ENCODE measurements at regions not wholly inside any gene's neighbourhood (a gene's known extent, or its start where the extent isn't known, plus 50 kb on each side); places are given as distances from the start of the nearest gene placed in this dataset.

DNA sequence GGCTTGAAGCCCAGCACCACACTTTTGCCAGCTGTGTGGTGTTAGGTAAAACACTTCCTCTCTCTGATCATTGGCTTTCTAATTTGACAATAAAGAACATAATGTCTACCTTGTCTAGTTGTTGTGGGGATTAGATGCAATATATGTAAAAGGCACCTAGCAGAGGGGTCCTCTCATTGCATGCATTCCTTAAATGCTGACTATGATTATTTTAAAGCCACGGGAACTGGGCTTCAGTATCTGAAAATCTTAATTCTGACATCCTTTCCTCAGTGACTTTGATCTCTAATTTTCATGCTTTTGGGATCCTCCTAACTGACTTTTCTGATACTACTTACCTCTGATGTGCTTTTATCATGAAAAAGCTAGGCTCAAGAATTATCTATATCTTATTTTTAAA lies 596.3 kb downstream of the TAFA4 start:
- H3K27ac ChIP-seq (ENCODE audit: insufficient read depth, low read depth, low read length, poor library complexity, severe bottlenecking) = no peak overlapping the region
- H3K4me3 ChIP-seq (ENCODE audit: insufficient read depth, low read depth, low read length) = no peak overlapping the region
- no peaks in the 10 kb centered on the region for H3K9me3 ChIP-seq (ENCODE audit: control insufficient read depth, low read length)
- H3K36me3 ChIP-seq (ENCODE audit: control insufficient read depth, insufficient read depth, low read length) = no peaks in the 10 kb centered on the region
- no peaks in the 10 kb centered on the region for H3K4me1 ChIP-seq (ENCODE audit: control insufficient read depth, insufficient read depth, low read length)
- 88 to 93% methylated on average over 1 of the region's 1 CpG for WGBS, 2 experiments
- no peaks in the 10 kb centered on the region for H3K27me3 ChIP-seq (ENCODE audit: control insufficient read depth, insufficient read depth, low read length, poor library complexity, severe bottlenecking)

- Histone ChIP-seq H3K27ac (ENCODE audit: insufficient read depth, low read depth, low read length, poor library complexity, severe bottlenecking) (no peak overlapping the region), H3K9me3 (ENCODE audit: control insufficient read depth, low read length) (no peaks in the 10 kb centered on the region), H3K4me1 (ENCODE audit: control insufficient read depth, insufficient read depth, low read length) (no peaks in the 10 kb centered on the region), H3K36me3 (ENCODE audit: control insufficient read depth, insufficient read depth, low read length) (no peaks in the 10 kb centered on the region), H3K27me3 (ENCODE audit: control insufficient read depth, insufficient read depth, low read length, poor library complexity, severe bottlenecking) (no peaks in the 10 kb centered on the region), H3K4me3 (ENCODE audit: insufficient read depth, low read depth, low read length) (no peak overlapping the region)
- 89 to 95% methylated on average over 4 of the region's 4 CpGs for WGBS, 2 experiments
Observed at GRCh38 chr3:68334367-68334986, 597.9 kb downstream of the TAFA4 start.

DNA sequence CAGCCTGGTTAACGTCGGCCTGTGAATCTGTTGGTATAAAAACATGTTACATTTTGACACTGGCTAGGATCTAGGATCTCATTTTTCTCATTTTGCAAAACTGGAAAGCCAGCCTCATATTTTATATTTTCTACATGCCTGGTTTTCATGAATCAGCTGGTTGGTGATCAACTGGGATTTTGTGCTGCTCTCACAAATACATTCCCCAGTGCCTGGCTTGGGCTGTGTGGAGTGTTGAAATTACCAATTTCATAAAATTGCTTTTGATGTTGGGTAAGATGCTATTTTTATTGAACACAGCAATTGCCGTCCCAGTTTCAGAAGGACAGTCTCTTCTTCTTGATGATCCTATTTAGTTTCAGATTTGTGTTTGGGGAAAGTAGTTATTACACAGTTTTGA lies 604.3 kb downstream of the TAFA4 start:
- WGBS, 2 experiments = 89 to 96% methylated on average over 3 of the region's 3 CpGs
- H3K36me3 ChIP-seq (ENCODE audit: control insufficient read depth, insufficient read depth, low read length) = no peaks in the 10 kb centered on the region
- no peaks in the 10 kb centered on the region for H3K27me3 ChIP-seq (ENCODE audit: control insufficient read depth, insufficient read depth, low read length, poor library complexity, severe bottlenecking)
- no peaks in the 10 kb centered on the region for H3K4me1 ChIP-seq (ENCODE audit: control insufficient read depth, insufficient read depth, low read length)
- H3K27ac ChIP-seq (ENCODE audit: insufficient read depth, low read depth, low read length, poor library complexity, severe bottlenecking) = no peak overlapping the region
- no peaks in the 10 kb centered on the region for H3K9me3 ChIP-seq (ENCODE audit: control insufficient read depth, low read length)
- H3K4me3 ChIP-seq (ENCODE audit: insufficient read depth, low read depth, low read length) = no peak overlapping the region

- Histone ChIP-seq H3K9me3 (ENCODE audit: control insufficient read depth, low read length) (no peaks in the 10 kb centered on the region), H3K4me3 (ENCODE audit: insufficient read depth, low read depth, low read length) (no peak overlapping the region), H3K27me3 (ENCODE audit: control insufficient read depth, insufficient read depth, low read length, poor library complexity, severe bottlenecking) (no peaks in the 10 kb centered on the region), H3K4me1 (ENCODE audit: control insufficient read depth, insufficient read depth, low read length) (no peaks in the 10 kb centered on the region), H3K27ac (ENCODE audit: insufficient read depth, low read depth, low read length, poor library complexity, severe bottlenecking) (no peak overlapping the region), H3K36me3 (ENCODE audit: control insufficient read depth, insufficient read depth, low read length) (no peaks in the 10 kb centered on the region)
- WGBS, 2 experiments = 100% methylated on average over 1 of the region's 1 CpG
Observed at GRCh38 chr3:68315964-68316363, 616.4 kb downstream of the TAFA4 start.

GRCh38 chr3:68315546-68315945 lies 616.8 kb downstream of the TAFA4 start:
- no peak overlapping the region for H3K27ac ChIP-seq (ENCODE audit: insufficient read depth, low read depth, low read length, poor library complexity, severe bottlenecking)
- WGBS, 2 experiments = 94 to 97% methylated on average over 1 of the region's 1 CpG
- no peaks in the 10 kb centered on the region for H3K36me3 ChIP-seq (ENCODE audit: control insufficient read depth, insufficient read depth, low read length)
- no peaks in the 10 kb centered on the region for H3K27me3 ChIP-seq (ENCODE audit: control insufficient read depth, insufficient read depth, low read length, poor library complexity, severe bottlenecking)
- no peaks in the 10 kb centered on the region for H3K9me3 ChIP-seq (ENCODE audit: control insufficient read depth, low read length)
- no peaks in the 10 kb centered on the region for H3K4me1 ChIP-seq (ENCODE audit: control insufficient read depth, insufficient read depth, low read length)
- H3K4me3 ChIP-seq (ENCODE audit: insufficient read depth, low read depth, low read length) = no peak overlapping the region

GRCh38 chr3:68306571-68306970 lies 625.8 kb downstream of the TAFA4 start:
- 80% methylated on average over 2 of the region's 2 CpGs for WGBS, 2 experiments
- Histone ChIP-seq H3K36me3 (ENCODE audit: control insufficient read depth, insufficient read depth, low read length) (no peaks in the 10 kb centered on the region), H3K4me1 (ENCODE audit: control insufficient read depth, insufficient read depth, low read length) (no peaks in the 10 kb centered on the region), H3K4me3 (ENCODE audit: insufficient read depth, low read depth, low read length) (no peak overlapping the region), H3K9me3 (ENCODE audit: control insufficient read depth, low read length) (no peaks in the 10 kb centered on the region), H3K27me3 (ENCODE audit: control insufficient read depth, insufficient read depth, low read length, poor library complexity, severe bottlenecking) (no peaks in the 10 kb centered on the region), H3K27ac (ENCODE audit: insufficient read depth, low read depth, low read length, poor library complexity, severe bottlenecking) (no peak overlapping the region)

GRCh38 chr3:68295457-68295856 lies 636.9 kb downstream of the TAFA4 start:
- H3K4me3 ChIP-seq (ENCODE audit: insufficient read depth, low read depth, low read length) = no peak overlapping the region
- H3K27me3 ChIP-seq (ENCODE audit: control insufficient read depth, insufficient read depth, low read length, poor library complexity, severe bottlenecking) = no peaks in the 10 kb centered on the region
- no peaks in the 10 kb centered on the region for H3K36me3 ChIP-seq (ENCODE audit: control insufficient read depth, insufficient read depth, low read length)
- 87 to 91% methylated on average over 1 of the region's 1 CpG for WGBS, 2 experiments
- no peaks in the 10 kb centered on the region for H3K9me3 ChIP-seq (ENCODE audit: control insufficient read depth, low read length)
- H3K4me1 ChIP-seq (ENCODE audit: control insufficient read depth, insufficient read depth, low read length) = peaks cover 4% of the 10 kb centered on the region
- H3K27ac ChIP-seq (ENCODE audit: insufficient read depth, low read depth, low read length, poor library complexity, severe bottlenecking) = no peak overlapping the region

GRCh38 chr3:68290333-68290732 lies 635.9 kb upstream of the SUCLG2 start:
- no peak overlapping the region for H3K27ac ChIP-seq (ENCODE audit: insufficient read depth, low read depth, low read length, poor library complexity, severe bottlenecking)
- no peak overlapping the region for H3K4me3 ChIP-seq (ENCODE audit: insufficient read depth, low read depth, low read length)
- no peaks in the 10 kb centered on the region for H3K36me3 ChIP-seq (ENCODE audit: control insufficient read depth, insufficient read depth, low read length)
- H3K9me3 ChIP-seq (ENCODE audit: control insufficient read depth, low read length) = no peaks in the 10 kb centered on the region
- no peaks in the 10 kb centered on the region for H3K27me3 ChIP-seq (ENCODE audit: control insufficient read depth, insufficient read depth, low read length, poor library complexity, severe bottlenecking)
- peaks cover 4% of the 10 kb centered on the region for H3K4me1 ChIP-seq (ENCODE audit: control insufficient read depth, insufficient read depth, low read length)

- Histone ChIP-seq H3K27ac (ENCODE audit: insufficient read depth, low read depth, low read length, poor library complexity, severe bottlenecking) (no peak overlapping the region), H3K4me1 (ENCODE audit: control insufficient read depth, insufficient read depth, low read length) (no peaks in the 10 kb centered on the region), H3K9me3 (ENCODE audit: control insufficient read depth, low read length) (no peaks in the 10 kb centered on the region), H3K27me3 (ENCODE audit: control insufficient read depth, insufficient read depth, low read length, poor library complexity, severe bottlenecking) (no peaks in the 10 kb centered on the region), H3K36me3 (ENCODE audit: control insufficient read depth, insufficient read depth, low read length) (no peaks in the 10 kb centered on the region), H3K4me3 (ENCODE audit: insufficient read depth, low read depth, low read length) (no peak overlapping the region)
- WGBS, 2 experiments = 92 to 95% methylated on average over 8 of the region's 8 CpGs
Observed at GRCh38 chr3:68288085-68288484, 633.7 kb upstream of the SUCLG2 start.

DNA sequence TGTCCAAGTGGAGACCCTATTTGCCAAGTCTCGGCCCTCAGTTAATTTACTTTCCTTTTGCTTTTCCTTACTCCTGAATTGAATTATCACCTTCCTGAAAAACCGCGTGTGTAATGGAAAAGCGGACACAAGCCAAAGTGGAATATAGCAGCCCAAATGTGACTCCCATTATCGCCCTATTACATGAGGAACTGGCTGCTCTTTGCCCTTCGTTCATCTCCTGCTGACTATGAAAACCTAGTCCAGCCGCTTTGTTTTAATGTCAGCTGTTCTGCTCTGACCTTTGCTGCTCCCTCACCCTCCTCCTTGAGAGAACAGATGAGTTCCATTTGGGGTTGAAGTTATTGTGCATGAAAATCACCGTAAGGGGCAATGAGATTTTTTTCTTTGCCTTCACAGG lies 632.7 kb upstream of the SUCLG2 start:
- no peaks in the 10 kb centered on the region for H3K27me3 ChIP-seq (ENCODE audit: control insufficient read depth, insufficient read depth, low read length, poor library complexity, severe bottlenecking)
- H3K27ac ChIP-seq (ENCODE audit: insufficient read depth, low read depth, low read length, poor library complexity, severe bottlenecking) = no peak overlapping the region
- H3K4me3 ChIP-seq (ENCODE audit: insufficient read depth, low read depth, low read length) = no peak overlapping the region
- no peaks in the 10 kb centered on the region for H3K36me3 ChIP-seq (ENCODE audit: control insufficient read depth, insufficient read depth, low read length)
- H3K9me3 ChIP-seq (ENCODE audit: control insufficient read depth, low read length) = no peaks in the 10 kb centered on the region
- no peaks in the 10 kb centered on the region for H3K4me1 ChIP-seq (ENCODE audit: control insufficient read depth, insufficient read depth, low read length)
- 92 to 93% methylated on average over 8 of the region's 8 CpGs for WGBS, 2 experiments

- no peaks in the 10 kb centered on the region for H3K4me1 ChIP-seq (ENCODE audit: control insufficient read depth, insufficient read depth, low read length)
- H3K36me3 ChIP-seq (ENCODE audit: control insufficient read depth, insufficient read depth, low read length) = no peaks in the 10 kb centered on the region
- H3K9me3 ChIP-seq (ENCODE audit: control insufficient read depth, low read length) = no peaks in the 10 kb centered on the region
- 81% methylated on average over 1 of the region's 1 CpG for WGBS, 2 experiments
- no peak overlapping the region for H3K27ac ChIP-seq (ENCODE audit: insufficient read depth, low read depth, low read length, poor library complexity, severe bottlenecking)
- H3K27me3 ChIP-seq (ENCODE audit: control insufficient read depth, insufficient read depth, low read length, poor library complexity, severe bottlenecking) = no peaks in the 10 kb centered on the region
- H3K4me3 ChIP-seq (ENCODE audit: insufficient read depth, low read depth, low read length) = no peak overlapping the region
Observed at GRCh38 chr3:68274286-68274685, 619.9 kb upstream of the SUCLG2 start.

All from ectodermal cell (in vitro differentiated cells).